ENCODE measurements at regions not wholly inside any gene's neighbourhood (a gene's known extent, or its start where the extent isn't known, plus 50 kb on each side); places are given as distances from the start of the nearest gene placed in this dataset.

GRCh38 chr5:12022444-12022843 is 118.2 kb upstream of the CTNND2 start:
- no peak overlapping the region for H3K27ac ChIP-seq (ENCODE audit: insufficient read length, low read depth, low read length)
- no peak overlapping the region for H2AK5ac ChIP-seq (ENCODE audit: insufficient read length, low read length)
- H3K27me3 Mint-ChIP-seq (ENCODE audit: low read depth): no peaks in the 10 kb centered on the region
- no peaks in the 10 kb centered on the region for H4K20me1 ChIP-seq (ENCODE audit: control insufficient read depth, insufficient read depth, insufficient read length)
- peaks cover 12 to 13% of the 10 kb centered on the region in 2 experiments for H3K9me3 Mint-ChIP-seq
- no peak overlapping the region for H2BK12ac ChIP-seq (ENCODE audit: insufficient read length, low read depth, low read length)
- H3K4me3 Mint-ChIP-seq: no peak overlapping the region
- H2BK20ac ChIP-seq (ENCODE audit: low read depth, low read length, poor library complexity, severe bottlenecking): no peak overlapping the region
- H3K36me3 Mint-ChIP-seq (ENCODE audit: insufficient read depth in 1 of 3, low read depth in 3 of 3): peaks cover 5 to 10% (median 10%) of the 10 kb centered on the region in 3 experiments; a peak in 6 of 7 replicates
- H3K4me1 Mint-ChIP-seq: peaks cover 5 to 7% of the 10 kb centered on the region in 2 experiments
- H3K79me1 ChIP-seq (ENCODE audit: insufficient read depth, low read depth, low read length, poor library complexity, severe bottlenecking): no peaks in the 10 kb centered on the region
- no CpG with 5 or more reads among the region's 3 CpGs for WGBS (ENCODE audit: extremely low coverage, insufficient read length, low lambda C conversion rate)
- TF ChIP-seq CTCF (conservative IDR thresholded peaks at IDR 0.05): no peak
- no peak overlapping the region for H3K14ac ChIP-seq (ENCODE audit: insufficient read depth, low read length)
- H2BK5ac ChIP-seq (ENCODE audit: insufficient read length, low read length): no peak overlapping the region
- H3T11ph ChIP-seq (ENCODE audit: low read length): no peak overlapping the region
- no peak overlapping the region for H3K23ac ChIP-seq (ENCODE audit: insufficient read length, low read depth, low read length)
- H3K56ac ChIP-seq (ENCODE audit: insufficient read length, low read depth, low read length): no peak overlapping the region
- no peak overlapping the region for H3K4me2 ChIP-seq (ENCODE audit: insufficient read depth, insufficient read length, low read length)
- no peak overlapping the region for H3K4ac ChIP-seq (ENCODE audit: low read depth, low read length)
- H3K18ac ChIP-seq (ENCODE audit: insufficient read length, low read depth, low read length): no peak overlapping the region
- H3K4me1 ChIP-seq (ENCODE audit: insufficient read depth, low read length): peaks cover 3% of the 10 kb centered on the region; the same call in 1 of the 2 replicates
- H3K9ac ChIP-seq (ENCODE audit: extremely low read depth, insufficient read length, low read length): no peak overlapping the region
- no peak overlapping the region for H4K5ac ChIP-seq (ENCODE audit: insufficient read length, low read depth, low read length)
- H2BK120ac ChIP-seq (ENCODE audit: low read depth, low read length, poor library complexity, severe bottlenecking): no peak overlapping the region
- H4K91ac ChIP-seq (ENCODE audit: insufficient read length, low read depth, low read length): no peak overlapping the region
- H3K9me3 ChIP-seq (ENCODE audit: control insufficient read depth, low read depth, low read length): no peaks in the 10 kb centered on the region
- H4K8ac ChIP-seq (replicated peaks; ENCODE audit: insufficient read length, low read depth, low read length): no peak overlapping the region
- H3K27ac Mint-ChIP-seq: no peak overlapping the region
- H2BK15ac ChIP-seq (ENCODE audit: low read depth, low read length): no peak overlapping the region
- no peaks in the 10 kb centered on the region for H3K79me2 ChIP-seq (ENCODE audit: insufficient read depth, low read length)
- no peak for DNase-seq
- no peaks in the 10 kb centered on the region for H3K23me2 ChIP-seq (ENCODE audit: insufficient read length, low read depth, low read length, poor library complexity, severe bottlenecking)
- H3K27me3 ChIP-seq (ENCODE audit: insufficient read depth, low read length): no peaks in the 10 kb centered on the region
- no peak overlapping the region for H2AFZ ChIP-seq (ENCODE audit: low read length)
